B cell (primary cell): ENCODE measurements at regions not wholly inside any gene's neighbourhood (a gene's known extent, or its start where the extent isn't known, plus 50 kb on each side); places are given as distances from the start of the nearest gene placed in this dataset.

Experiments used
- CTCF ChIP-seq: fragments of 200-600 bp; IDR thresholded peaks from one replicate; pipeline ENCODE4 v1.8.0; 2022; ENCODE audit warnings: antibody characterized with exemption, mild to moderate bottlenecking
- EZH2 ChIP-seq: IDR thresholded peaks from 2 replicates; pipeline ENCODE4 v1.6.1; 2012; ENCODE audit warnings: borderline replicate concordance, low read depth, mild to moderate bottlenecking, moderate library complexity, low read length; ENCODE audit not compliant: insufficient read depth, poor library complexity, severe bottlenecking

GRCh38 chr16:6229186-6229585, 1103.5 kb upstream of the RBFOX1 start:
- no peak for TF ChIP-seq CTCF
- no peak for TF ChIP-seq EZH2
